ENCODE measurements at regions not wholly inside any gene's neighbourhood (a gene's known extent, or its start where the extent isn't known, plus 50 kb on each side); places are given as distances from the start of the nearest gene placed in this dataset.

DNA sequence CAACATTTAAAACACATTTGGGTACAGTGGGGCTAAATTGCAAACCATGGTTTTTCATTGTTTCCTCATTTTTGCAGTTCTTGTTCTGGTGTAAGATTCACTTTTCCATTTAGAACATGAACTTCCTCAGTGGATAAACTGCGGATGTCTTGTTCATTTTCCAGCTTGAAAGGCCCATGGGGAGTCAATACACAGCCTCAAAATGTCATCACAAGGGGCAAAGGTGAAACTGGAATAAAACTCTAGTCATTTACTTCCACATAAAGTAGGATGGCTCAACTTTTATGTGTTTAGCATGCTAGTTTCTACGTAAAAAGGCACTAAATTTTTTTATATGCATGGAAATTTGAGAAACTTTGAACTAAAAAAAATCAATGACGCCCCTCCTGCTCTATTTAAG lies 718.8 kb downstream of the TLR4 start:
- DNase-seq = no peak

DNA sequence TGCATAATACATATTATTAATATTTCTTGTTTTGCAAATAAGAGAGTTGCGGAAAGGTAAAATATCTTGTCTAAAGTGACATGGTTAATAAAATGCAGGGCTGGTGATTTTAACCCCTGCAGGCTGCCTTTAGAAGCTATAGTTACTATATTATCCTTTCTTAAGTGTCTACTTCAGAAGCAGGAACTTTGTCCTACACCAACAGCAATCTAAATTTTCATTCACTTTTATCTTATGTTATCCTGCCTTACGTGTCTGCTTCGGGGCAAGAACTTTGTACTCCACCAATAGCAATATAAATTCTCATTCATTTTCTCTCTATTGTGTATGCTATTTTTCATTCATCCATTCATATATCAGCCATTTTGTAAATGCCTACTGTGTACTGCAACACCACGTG lies 719.5 kb downstream of the TLR4 start:
- DNase-seq = no peak

DNA sequence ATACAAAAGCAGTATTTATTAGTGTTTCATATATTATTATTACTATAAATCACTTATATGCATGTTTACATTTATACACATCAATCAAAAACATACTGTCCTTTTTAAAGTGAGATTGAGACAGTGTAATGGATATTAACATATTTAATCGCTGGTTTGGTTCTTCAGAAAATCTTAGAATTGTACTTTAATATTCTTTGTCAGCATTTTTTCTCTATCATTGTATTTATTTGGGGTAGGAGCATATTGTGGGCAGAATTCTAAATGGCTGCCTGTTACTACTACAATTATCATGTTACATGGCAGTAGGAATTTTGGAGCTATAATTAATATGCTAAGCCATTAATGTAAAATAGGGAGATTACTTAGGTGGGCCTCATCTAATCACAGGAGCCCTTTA lies 722.6 kb downstream of the TLR4 start:
- DNase-seq = no peak

DNA sequence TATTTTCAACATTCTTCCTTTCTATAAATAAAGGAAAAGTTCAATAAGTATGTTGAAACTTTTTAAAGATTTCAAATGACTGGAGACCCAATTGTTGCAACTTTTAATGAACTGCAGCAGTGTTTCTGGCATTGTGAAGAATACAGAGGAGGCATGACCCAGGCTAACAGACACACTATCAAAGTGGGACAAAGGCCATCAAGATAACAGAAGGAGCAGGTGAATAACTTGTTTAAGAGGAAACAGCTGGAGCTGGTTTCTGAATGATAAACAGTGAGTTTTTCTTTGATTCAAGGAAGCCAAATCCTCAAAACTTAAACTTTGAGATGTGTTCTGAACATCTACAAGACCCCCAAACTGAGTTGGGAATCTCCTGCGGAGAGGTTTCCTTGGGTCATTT lies 734.6 kb downstream of the TLR4 start:
- DNase-seq = no peak

DNA sequence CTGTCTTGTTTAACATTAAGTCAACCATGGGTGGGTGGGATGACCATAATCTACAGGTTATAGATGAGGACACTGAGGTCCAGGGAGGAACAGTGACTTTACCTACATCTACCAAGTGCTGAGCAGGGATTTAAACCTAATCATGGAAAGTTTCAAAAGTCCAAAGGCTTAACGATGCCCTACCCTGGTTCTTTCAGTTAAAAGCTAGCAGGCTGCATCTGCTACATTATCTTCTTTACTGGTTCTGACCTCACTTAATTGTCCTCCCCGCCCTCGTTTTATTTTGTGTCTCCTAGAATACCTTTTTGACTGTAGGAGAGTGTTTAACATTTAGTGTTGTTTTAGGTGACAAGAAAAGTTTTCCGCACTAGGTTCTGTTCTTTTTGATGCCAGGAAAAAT lies 735.2 kb downstream of the TLR4 start:
- DNase-seq = no peak

DNA sequence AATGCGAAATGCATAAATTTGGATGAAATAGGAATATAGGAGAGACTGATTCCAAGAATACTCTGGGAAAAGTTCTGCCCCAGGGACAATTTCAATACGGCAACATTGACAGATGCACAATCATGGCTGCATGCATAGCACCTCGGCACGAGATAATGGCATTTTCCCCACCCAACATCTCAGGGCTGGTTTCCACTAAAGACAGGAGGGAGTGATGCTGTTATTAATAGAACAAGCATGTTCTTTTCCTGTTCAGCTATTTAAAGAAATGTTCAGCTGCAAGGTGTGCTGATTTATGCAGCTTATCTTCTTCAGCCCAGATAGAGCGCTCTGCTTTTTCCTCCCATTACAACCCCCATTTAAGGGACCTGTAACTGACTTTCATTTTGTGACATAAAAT lies 740.2 kb downstream of the TLR4 start:
- no peak for DNase-seq

DNA sequence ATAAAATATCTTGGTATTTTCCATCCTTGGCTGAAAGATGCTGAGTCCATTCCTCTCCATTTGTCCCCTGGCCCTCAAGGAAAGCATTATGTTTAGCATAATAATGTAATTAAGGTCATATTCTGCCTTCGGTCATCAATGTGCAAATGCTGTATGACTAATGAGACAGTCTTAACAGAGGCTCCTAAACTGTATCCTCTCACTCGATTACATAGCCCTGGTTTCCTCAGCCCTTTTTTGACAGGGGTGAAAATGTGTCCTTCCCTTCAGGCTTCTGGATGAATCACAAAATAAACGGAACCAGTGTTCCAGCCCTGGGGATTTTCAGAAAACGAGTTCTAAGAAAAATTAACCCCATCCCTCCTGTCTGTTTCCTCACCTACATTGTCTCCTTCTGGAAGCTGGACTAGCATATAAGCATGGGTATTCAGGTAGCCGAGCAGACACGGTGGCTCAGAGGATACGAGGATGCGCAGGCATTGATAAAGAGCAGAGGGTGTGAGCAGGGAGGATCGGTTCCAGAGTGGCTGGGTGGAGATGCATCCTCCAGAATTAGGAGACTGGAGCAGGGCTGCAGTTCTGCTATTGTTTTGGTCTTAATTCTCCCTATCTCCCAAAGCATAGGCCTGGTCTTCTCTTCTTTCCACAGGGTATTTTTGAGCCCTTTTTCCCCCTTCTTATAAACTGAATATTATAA lies 742.9 kb downstream of the TLR4 start:
- no peak for DNase-seq

DNA sequence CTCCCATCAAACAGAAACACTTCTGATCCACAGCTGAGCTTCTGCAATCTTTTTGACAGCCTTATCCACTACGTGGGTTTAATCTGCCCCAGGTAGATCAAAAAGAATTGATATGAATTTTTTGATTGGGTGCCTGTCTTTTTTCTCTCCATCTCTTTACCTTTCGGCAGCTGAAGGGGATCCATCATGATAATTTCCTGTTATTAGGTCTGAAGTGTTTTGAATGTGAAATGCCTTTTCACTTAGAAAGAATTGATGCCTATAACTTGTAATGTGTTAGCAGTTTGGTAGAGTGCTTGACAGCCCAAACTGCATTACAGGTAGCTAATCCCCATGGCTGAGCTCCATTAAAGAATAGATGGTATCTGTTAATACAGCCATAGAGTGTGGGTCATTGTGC lies 745.4 kb downstream of the TLR4 start:
- no peak for DNase-seq

DNA sequence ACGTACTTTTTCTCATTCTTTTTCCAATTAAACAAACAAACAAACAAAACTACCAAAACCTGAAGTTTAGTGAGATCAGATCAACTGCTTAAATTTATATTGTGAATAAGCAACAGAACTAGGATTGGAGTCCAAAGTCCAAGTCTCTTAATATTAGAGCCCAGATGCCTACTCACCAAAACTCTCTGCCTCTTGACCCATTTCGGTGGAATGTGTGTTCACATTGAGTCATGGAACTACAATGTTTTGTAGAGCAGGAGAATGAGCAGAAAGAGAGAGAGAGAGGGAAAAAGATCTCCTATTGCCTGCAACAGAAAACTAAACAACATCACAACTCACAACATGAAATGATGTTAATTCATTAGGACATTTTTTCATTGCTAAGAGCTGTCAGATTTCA lies 751.1 kb downstream of the TLR4 start:
- no peak for DNase-seq

DNA sequence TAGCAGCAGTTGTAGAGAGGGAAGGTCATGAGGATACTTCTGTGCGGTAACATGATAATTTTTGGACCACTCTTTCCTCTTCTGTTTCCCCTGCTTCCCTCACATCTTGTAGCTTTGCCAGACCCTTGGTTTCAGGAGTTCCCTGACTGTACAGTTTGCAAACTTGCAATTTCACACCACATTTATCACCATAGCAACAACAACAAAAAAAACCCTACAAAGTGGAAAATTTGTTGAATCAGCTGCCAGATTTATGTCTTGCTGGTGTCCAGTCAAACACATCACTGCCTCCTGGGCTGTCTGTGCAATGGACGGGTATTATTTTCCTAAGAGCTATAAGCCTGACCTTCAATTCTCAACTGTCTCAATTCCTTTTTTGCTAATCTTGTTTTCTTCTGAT lies 751.6 kb downstream of the TLR4 start:
- DNase-seq = no peak

DNA sequence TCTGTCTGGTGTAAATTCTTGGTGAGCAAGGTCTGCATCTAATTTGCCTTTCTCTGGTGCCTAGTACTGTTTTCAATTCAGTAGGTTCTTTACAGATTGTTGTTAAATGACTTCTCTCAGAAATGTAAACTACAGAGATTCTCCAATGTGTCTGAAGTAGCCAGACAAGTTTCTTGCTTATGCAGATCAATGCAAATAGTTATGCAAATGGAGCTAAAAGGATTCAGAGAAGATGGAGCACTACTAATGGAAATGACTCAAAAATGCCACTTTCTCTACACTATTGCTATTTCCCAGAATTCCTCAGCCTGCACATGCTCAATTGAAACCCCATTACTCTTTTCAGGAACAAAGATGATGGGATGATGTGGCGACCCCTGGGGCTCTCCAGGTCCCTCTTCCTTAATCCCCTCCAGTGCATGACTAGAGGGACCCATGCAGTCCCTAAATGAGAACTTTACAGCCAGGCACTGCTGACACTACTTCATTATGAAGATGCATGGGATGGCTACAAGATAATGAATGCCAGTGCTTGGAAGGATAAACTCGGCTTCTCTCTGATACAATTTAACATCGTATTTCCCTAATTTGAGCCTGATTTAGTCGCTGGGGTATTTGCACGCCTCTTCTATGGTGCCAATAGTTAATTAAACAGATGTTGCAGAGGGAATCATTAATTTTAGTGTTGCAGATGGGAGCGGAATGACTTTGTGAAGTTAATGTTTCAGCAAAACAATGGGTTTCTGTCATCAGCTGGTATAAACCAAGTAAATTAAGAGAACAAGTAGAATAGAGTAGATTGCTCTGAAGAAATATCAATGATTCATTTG lies 753.2 kb downstream of the TLR4 start:
- DNase-seq = no peak

DNA sequence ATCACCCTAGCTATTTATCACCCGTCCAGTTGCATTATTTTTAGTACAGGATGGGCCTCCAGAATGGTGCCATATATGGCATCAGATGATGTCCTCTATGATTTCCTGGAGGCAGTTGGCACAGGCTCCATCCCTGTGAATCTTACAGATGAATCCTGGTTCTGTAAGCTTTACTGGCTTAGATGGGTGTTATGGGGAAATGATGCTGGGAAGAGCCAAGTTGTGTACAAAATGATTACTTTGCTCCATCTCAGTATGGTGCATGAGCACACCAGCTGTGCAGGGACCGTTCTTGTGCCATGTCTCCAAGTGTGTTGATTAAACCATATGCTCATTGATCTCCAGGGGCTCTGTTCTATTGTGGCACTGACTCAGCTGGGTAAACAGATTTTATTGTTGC lies 755.7 kb downstream of the TLR4 start:
- no peak for DNase-seq

DNA sequence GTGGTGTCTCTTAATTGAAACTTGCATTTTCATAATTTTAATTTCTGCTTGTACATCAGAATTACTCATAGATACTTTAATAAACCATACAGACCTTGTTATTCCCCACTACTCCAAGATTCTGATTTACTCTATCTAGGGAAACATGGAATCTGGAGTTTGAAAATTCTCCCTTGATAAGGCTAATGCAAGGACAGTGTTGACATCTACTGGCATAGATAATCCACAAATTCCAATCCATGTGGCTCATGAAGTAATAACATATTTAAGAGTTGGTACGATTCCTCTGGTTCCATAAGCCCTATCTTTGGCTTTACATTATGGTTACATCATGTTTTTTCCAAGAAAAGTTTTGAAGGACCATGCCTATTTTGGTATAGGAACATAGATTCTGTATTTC lies 759.2 kb downstream of the TLR4 start:
- DNase-seq = no peak

DNA sequence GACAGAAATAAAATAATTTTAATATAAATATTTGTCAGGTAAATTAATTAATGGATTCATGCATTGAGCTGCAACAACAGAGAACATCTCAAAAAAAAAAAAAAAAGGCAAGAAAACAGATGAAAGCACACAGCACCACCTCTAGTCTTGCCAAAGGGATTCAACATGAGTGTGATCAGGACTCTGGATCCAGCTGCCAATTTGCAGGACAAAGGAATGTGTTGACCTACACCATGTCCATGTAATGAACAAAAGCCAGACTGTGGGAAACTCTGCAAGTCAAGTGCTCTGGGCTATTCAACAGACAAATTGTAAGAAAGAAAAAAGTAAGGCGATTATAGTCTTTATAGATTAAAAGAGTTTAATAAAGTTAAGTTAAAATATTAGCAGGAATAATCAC lies 769.3 kb downstream of the TLR4 start:
- DNase-seq = no peak

DNA sequence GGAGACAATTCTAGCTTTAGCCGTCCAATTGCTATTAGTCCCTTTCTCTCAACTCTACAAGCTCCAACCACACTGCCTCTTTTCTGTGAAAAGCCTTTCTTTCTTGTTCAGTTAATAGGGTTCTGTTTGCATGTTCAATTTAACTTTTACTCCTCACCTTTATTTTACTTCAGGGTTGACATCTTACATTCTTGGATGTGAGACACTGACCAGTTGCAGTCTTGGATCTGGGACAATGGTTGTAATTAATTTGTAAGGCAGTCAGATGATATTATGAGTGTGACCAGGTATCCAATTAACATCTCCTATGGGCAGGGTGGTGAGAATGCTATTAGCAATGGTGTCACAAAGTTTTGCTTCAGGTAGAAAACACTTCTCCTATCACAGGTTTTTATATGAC lies 774.5 kb downstream of the TLR4 start:
- DNase-seq = no peak

DNA sequence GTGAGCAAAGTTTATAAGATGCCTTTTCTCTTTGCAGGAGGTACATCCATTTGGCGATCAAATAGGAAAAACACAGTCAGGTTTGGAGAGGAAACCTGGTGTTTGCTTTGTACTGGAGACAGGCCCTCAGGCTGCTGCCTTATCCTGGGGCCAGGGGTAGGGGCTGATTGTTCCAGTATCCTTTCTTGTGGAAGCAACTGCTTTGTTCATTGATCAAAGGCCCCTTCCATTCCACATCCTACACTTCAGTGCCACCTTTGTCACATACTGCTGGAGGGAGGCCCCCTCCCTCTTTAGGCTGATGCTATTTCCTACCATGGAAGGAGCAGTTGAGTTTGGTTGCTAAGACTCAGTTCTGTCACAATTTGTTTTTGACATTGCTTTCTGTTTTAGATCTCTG lies 778.1 kb downstream of the TLR4 start:
- DNase-seq = no peak

DNA sequence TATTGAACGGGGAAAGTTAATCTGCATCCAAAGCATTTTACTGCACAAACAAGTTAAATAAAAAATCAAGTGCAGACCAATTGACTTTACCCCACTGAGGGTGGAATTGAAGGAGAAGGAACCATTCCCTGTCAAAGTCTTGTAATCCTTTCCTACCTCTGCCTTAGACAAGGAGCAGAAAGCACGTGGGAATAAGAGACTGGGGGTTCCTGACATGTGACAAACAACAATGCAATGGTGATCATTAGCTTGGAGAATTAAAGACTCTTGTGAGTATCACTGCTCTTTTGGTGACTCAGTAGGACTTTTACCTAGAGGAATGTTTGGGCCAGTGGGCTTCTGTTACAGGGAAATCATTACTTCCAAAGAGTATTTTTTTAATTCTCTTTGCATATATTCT lies 779.5 kb downstream of the TLR4 start:
- no peak for DNase-seq

DNA sequence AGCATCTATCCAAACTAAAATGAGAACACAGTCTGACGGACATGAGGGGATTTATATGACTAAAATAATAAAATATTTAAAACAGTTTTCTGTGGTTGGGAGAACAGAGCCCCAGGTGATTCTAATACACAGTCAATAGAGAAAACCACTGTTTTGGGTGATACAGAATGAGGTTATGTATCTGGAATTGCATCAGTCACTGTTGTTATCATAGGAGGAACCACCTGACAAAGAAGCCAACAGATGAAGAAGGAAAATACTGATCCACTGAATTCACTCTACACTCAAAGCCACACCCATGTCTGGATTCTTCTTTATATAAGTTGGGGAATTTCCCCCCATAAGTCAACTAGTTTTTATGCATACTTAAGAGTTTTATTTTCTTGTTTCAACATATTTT lies 799.0 kb downstream of the TLR4 start:
- no peak for DNase-seq

DNA sequence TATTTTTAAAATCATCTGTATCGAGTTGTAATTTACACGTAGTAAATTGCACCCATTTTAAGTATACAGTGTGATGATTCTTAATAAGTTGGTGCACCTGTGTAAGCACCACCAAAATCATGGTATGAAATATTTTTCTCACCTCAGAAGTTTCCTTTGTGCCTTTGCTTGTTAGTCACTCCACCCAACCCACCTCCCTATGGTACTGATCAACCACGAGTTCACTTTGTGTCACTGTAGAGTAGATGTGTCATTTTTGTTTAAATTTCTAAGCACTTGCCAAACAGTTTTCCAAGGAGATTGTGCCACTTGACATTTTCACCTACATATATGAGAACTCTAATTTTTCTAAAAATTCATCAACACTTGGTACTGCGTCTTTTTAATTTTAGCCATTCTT lies 806.5 kb downstream of the TLR4 start:
- no peak for DNase-seq

DNA sequence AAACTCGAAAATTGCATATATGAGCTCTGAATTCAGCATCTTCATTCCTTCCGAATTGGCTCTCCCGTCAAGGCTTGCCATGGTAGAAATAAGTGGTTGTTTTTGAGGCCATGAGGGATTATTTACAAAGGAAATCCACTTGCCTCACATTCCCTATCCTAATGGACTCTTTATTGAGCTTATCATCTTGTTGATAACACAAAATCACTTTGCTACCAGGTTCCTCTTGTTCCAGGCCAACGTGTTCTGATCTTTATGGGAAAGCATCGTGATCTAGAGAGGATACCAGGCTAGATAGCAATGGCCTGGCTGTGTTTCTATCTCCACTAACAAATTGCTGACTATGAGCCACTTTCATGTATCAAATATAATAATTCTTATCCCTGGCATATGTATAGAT lies 811.7 kb downstream of the TLR4 start:
- DNase-seq = no peak

DNA sequence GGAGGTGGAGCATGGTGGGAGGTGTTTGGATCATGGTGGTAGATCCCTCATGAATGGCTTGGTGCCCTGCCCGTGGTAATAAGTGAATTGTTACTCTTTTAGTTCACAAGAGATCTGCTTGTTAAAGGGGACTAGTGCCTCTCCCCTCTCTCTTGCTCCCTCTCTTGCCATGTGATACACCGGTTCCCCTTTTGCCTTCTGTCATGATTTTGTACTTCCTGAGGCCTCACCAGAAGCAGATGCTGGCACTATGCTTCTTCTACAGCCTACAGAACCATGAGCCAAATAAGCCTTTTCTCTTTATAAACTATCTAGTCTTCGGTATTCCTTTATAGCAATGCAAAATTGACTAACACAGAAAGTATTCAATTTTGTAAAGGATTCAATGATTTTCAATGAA lies 817.1 kb downstream of the TLR4 start:
- DNase-seq = no peak

DNA sequence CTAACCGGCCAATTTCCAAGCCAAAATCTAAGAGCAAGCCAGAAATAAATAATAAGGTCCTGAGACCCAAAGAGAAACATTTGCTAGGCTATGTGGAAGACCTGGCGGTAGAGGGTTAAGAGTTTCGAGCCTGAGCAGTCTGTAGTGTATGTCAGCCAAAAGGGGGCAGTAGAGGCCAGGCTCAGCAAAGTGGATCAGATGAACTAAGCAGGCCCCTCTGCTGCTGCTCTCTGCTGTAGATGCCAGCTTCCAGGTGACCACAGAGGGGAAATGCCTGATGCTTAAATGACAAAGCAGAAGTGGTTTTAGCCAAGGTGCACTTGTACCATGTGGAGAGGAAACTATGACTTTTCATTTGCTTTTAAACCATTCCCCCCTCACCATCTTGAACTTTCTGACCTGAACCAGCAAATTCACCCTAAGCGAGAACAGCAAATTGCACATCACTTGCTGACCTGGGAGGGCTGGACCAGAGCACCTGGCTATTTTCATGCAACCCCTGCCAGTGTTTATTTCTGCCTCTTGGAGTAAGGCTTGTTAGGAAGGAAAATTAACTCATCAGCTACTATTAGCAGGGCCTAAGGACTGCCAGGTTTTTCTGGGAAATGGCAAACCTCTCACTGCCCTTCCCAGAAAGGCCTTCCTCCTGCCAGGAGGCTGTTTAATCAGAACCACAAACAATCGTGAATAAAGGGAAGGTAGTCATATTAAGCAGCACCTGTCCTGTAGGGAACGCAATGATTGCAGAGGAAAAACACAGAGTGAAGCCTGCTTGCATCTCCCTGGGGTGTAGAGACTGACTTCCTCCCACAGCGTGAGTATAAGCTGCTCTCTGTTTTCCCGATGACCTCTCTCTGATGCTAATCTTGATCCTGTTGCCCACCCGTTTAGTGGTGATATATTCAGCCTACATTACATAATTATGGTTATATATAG lies 818.2 kb downstream of the TLR4 start:
- DNase-seq = peak in 1 of 2 experiments; percentile 14

DNA sequence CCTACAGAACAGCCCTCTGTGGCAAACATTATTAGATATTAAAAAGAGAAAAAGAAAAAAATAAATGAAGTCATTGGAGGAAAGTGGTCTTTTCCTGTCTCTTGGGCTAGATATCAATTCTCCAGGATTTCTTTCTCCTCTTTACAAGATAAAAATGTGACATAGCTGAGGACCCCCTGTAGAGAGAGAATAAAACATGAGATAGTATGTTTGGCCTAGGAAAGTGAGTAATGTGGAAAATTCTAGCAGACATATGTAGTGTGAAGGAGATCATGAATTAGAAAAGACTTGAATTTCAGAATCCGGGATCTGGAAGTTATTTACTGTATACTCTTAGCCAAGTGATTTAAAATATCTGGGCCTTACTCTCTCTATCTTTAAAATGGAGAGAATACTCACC lies 823.1 kb downstream of the TLR4 start:
- no peak for DNase-seq

DNA sequence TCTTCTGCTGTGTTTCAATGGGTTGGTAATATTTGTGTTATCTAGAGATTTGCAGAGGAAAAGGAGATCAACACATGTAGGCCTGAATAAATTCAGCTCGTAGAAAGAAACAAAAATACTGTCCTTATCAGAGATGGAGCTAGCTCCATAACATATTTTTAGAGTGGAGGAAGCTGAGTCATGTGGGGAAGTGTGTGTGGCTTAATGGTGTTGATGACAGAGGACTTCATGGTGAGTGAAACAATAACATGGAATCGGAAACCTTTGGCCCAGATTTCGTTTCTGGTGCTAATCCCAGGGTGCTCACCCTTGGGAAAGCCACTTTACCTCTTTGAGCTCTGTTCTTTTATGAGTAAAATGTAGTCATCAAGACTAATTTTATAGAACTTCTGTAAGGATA lies 825.0 kb downstream of the TLR4 start:
- DNase-seq = no peak
